Ishikawa (cell line): ENCODE measurements at regions not wholly inside any gene's neighbourhood (a gene's known extent, or its start where the extent isn't known, plus 50 kb on each side); places are given as distances from the start of the nearest gene placed in this dataset.

Source experiments
- CEBPB ChIP-seq: IDR thresholded peaks from 2 replicates; pipeline ENCODE4 v1.6.1; 2012
- CREB1 ChIP-seq: IDR thresholded peaks from 2 replicates; pipeline ENCODE4 v1.6.1; 2012; ENCODE audit warnings: low read depth
- EGR1 ChIP-seq: IDR thresholded peaks from 2 replicates; pipeline ENCODE4 v1.6.1; 2012
- EP300 ChIP-seq: IDR thresholded peaks from 2 replicates; pipeline ENCODE4 v1.6.1; 2012; ENCODE audit warnings: borderline replicate concordance
- FOXM1 ChIP-seq: IDR thresholded peaks from 2 replicates; pipeline ENCODE4 v1.6.1; 2012; ENCODE audit warnings: low read depth, borderline replicate concordance
- NFIC ChIP-seq: IDR thresholded peaks from 2 replicates; pipeline ENCODE4 v1.6.1; 2012
- RAD21 ChIP-seq: IDR thresholded peaks from 2 replicates; pipeline ENCODE4 v1.6.1; 2012; ENCODE audit warnings: low read depth
- TAF1 ChIP-seq: IDR thresholded peaks from 2 replicates; pipeline ENCODE4 v1.6.1; 2012; ENCODE audit warnings: low read depth, mild to moderate bottlenecking
- TCF12 ChIP-seq: IDR thresholded peaks from 2 replicates; pipeline ENCODE4 v1.6.1; 2012; ENCODE audit warnings: low read depth
- TEAD4 ChIP-seq: IDR thresholded peaks from 2 replicates; pipeline ENCODE4 v1.6.1; 2012
- YY1 ChIP-seq: IDR thresholded peaks from 2 replicates; pipeline ENCODE4 v1.6.1; 2012; ENCODE audit warnings: low read depth
- ZBTB7A ChIP-seq: IDR thresholded peaks from 2 replicates; pipeline ENCODE4 v1.6.1; 2012; ENCODE audit warnings: low read depth
- TF ChIP-seq, protein P1 (sequence below): IDR thresholded peaks from 2 replicates; pipeline ENCODE4 v1.6.1; 2012
- TF ChIP-seq, protein P2 (sequence below): IDR thresholded peaks from 2 replicates; pipeline ENCODE4 v1.6.1; 2012; ENCODE audit warnings: low read depth, mild to moderate bottlenecking
- TF ChIP-seq, protein P3 (sequence below): IDR thresholded peaks from 2 replicates; pipeline ENCODE4 v1.6.1; 2012

DNA sequence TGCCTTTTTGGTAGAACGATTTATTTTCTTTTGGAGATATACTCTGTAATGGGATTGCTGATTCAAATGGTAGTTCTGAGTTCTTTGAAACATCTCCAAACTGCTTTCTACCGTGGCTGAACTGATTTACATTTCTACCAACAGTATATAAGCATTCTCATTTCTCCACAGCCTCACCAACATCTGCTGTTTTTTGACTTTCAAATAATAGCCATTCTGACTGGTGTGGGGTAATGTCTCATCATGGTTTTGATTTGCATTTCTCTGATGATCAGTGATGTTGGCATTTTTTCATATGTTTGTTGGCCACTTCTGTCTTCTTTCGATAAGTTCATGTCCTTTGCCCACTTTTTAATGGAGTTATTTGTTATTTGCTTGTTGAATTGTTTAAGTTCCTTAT, 154.0 kb downstream of the ABHD5 start:
- TF ChIP-seq FOXM1: no peak
- TF ChIP-seq EP300: no peak
- no peak for TF ChIP-seq CREB1
- TF ChIP-seq, protein P1, sequence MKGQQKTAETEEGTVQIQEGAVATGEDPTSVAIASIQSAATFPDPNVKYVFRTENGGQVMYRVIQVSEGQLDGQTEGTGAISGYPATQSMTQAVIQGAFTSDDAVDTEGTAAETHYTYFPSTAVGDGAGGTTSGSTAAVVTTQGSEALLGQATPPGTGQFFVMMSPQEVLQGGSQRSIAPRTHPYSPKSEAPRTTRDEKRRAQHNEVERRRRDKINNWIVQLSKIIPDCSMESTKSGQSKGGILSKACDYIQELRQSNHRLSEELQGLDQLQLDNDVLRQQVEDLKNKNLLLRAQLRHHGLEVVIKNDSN: no peak
- TF ChIP-seq YY1: no peak
- TF ChIP-seq NFIC: no peak
- TF ChIP-seq CEBPB: no peak
- no peak for TF ChIP-seq RAD21
- no peak for TF ChIP-seq TCF12
- no peak for TF ChIP-seq ZBTB7A
- no peak for TF ChIP-seq TEAD4
- TF ChIP-seq, protein P2, sequence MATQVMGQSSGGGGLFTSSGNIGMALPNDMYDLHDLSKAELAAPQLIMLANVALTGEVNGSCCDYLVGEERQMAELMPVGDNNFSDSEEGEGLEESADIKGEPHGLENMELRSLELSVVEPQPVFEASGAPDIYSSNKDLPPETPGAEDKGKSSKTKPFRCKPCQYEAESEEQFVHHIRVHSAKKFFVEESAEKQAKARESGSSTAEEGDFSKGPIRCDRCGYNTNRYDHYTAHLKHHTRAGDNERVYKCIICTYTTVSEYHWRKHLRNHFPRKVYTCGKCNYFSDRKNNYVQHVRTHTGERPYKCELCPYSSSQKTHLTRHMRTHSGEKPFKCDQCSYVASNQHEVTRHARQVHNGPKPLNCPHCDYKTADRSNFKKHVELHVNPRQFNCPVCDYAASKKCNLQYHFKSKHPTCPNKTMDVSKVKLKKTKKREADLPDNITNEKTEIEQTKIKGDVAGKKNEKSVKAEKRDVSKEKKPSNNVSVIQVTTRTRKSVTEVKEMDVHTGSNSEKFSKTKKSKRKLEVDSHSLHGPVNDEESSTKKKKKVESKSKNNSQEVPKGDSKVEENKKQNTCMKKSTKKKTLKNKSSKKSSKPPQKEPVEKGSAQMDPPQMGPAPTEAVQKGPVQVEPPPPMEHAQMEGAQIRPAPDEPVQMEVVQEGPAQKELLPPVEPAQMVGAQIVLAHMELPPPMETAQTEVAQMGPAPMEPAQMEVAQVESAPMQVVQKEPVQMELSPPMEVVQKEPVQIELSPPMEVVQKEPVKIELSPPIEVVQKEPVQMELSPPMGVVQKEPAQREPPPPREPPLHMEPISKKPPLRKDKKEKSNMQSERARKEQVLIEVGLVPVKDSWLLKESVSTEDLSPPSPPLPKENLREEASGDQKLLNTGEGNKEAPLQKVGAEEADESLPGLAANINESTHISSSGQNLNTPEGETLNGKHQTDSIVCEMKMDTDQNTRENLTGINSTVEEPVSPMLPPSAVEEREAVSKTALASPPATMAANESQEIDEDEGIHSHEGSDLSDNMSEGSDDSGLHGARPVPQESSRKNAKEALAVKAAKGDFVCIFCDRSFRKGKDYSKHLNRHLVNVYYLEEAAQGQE: no peak
- no peak for TF ChIP-seq TAF1
- TF ChIP-seq, protein P3, sequence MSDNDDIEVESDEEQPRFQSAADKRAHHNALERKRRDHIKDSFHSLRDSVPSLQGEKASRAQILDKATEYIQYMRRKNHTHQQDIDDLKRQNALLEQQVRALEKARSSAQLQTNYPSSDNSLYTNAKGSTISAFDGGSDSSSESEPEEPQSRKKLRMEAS: no peak
- TF ChIP-seq EGR1: no peak

DNA sequence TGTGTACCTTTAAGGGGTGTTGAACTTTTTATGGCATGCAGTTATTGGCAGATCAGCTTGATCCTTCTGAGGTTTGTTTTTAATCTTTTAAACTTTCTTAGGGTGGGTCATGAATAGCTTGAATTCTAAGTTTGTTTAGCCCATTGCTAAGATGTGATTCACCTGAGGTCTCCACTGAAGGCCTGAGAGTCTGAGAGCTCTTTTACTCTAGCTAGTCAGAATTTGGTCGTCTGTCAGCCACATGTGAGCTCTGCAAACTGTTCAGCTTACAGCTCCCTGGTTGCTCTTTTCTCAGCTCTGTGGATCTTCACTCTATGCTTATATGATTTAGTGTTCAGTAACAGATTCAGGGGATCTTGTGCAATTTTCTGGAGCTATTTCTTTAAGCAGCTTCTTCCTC, 161.3 kb downstream of the ABHD5 start:
- TF ChIP-seq, protein P2: no peak
- TF ChIP-seq YY1: no peak

DNA sequence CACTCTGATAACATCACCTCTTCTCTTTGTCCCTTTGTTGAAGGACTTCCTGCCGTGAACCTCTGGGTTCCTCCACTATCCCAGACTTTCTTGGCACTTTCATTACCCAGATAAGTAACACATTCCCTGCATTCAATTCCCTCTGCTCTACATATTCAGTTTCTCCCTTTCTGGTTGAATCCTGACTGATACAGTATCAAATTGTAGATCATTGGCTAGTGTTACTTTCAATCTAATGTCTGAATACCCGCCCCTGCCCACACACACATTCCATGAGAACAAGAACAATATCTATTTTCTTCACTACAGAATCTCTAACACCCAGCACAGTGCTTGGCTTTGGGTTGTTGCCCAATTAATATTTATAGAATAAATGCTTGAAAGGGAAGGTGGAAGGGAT, 163.5 kb downstream of the ABHD5 start:
- TF ChIP-seq NFIC: no peak
- TF ChIP-seq YY1: no peak
- no peak for TF ChIP-seq EGR1
- no peak for TF ChIP-seq CEBPB
- no peak for TF ChIP-seq TCF12
- no peak for TF ChIP-seq CREB1
- TF ChIP-seq, protein P3: no peak
- TF ChIP-seq, protein P2: no peak
- TF ChIP-seq TEAD4: no peak
- no peak for TF ChIP-seq TAF1
- TF ChIP-seq EP300: no peak
- no peak for TF ChIP-seq ZBTB7A
- TF ChIP-seq, protein P1: no peak

DNA sequence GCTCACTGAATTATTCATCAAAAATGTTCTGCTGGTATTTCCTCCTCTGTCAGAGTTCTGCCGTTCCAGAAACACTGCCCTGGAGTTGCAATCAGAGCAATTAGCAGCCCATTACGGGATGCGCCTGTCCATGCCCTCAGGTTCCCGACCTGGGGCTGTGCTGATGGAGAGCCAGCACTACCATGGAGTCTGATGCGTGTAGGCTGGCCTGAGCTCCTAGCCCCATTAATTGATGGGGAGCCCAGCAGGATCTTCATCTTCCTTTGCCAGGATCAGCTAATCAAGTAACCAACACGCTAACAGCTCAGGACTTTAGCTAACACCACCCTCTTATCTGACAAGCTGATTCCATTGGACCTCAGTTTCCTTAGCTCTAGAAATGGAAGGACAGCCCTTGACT, 164.2 kb downstream of the ABHD5 start:
- TF ChIP-seq CEBPB (no peak), EP300 (no peak), TEAD4 (no peak), NFIC (no peak), EGR1 (no peak), CREB1 (no peak), RAD21 (no peak), TCF12 (no peak), TAF1 (no peak), YY1 (no peak), FOXM1 (no peak), ZBTB7A (no peak)
- TF ChIP-seq, protein P2: no peak
- TF ChIP-seq, protein P3: no peak
- TF ChIP-seq, protein P1: no peak
